ENCODE measurements at regions not wholly inside any gene's neighbourhood (a gene's known extent, or its start where the extent isn't known, plus 50 kb on each side); places are given as distances from the start of the nearest gene placed in this dataset.

GRCh38 chr2:181152701-181153100 is 172.3 kb downstream of the UBE2E3 start:
- peak overlapping the region; percentile 70 for H3K27ac Mint-ChIP-seq (ENCODE audit: unreplicated experiment)
- no peaks in the 10 kb centered on the region for H3K36me3 Mint-ChIP-seq (ENCODE audit: low read depth)
- H3K4me1 Mint-ChIP-seq (ENCODE audit: low read depth): peaks cover 36% of the 10 kb centered on the region
- DNase-seq (ENCODE audit: low spot score): no peak
- H3K27me3 Mint-ChIP-seq (ENCODE audit: low read depth): no peaks in the 10 kb centered on the region
- H3K4me3 Mint-ChIP-seq (ENCODE audit: unreplicated experiment): no peak overlapping the region
- H3K9me3 Mint-ChIP-seq (ENCODE audit: low read depth): peaks cover 3% of the 10 kb centered on the region
- no peak for TF ChIP-seq CTCF (IDR thresholded peaks at IDR 0.05)

GRCh38 chr2:181153886-181154285 is 173.5 kb downstream of the UBE2E3 start:
- no peak for DNase-seq (ENCODE audit: low spot score)
- no peak overlapping the region for H3K27ac Mint-ChIP-seq (ENCODE audit: unreplicated experiment)
- H3K4me3 Mint-ChIP-seq (ENCODE audit: unreplicated experiment): no peak overlapping the region
- H3K36me3 Mint-ChIP-seq (ENCODE audit: low read depth): no peaks in the 10 kb centered on the region
- peaks cover 36% of the 10 kb centered on the region for H3K4me1 Mint-ChIP-seq (ENCODE audit: low read depth)
- no peak for TF ChIP-seq CTCF (IDR thresholded peaks at IDR 0.05)
- peaks cover 3% of the 10 kb centered on the region for H3K9me3 Mint-ChIP-seq (ENCODE audit: low read depth)
- no peaks in the 10 kb centered on the region for H3K27me3 Mint-ChIP-seq (ENCODE audit: low read depth)

- TF ChIP-seq CTCF (IDR thresholded peaks at IDR 0.05): no peak
- Mint-ChIP-seq H3K27me3 (ENCODE audit: low read depth) (no peaks in the 10 kb centered on the region), H3K9me3 (ENCODE audit: low read depth) (peaks cover 3% of the 10 kb centered on the region), H3K36me3 (ENCODE audit: low read depth) (no peaks in the 10 kb centered on the region), H3K4me3 (ENCODE audit: unreplicated experiment) (no peak overlapping the region), H3K27ac (ENCODE audit: unreplicated experiment) (no peak overlapping the region), H3K4me1 (ENCODE audit: low read depth) (peaks cover 20% of the 10 kb centered on the region)
- DNase-seq (ENCODE audit: low spot score): no peak
These were observed 176.9 kb downstream of the UBE2E3 start for GRCh38 chr2:181157326-181157725.

- no peak overlapping the region for H3K27ac Mint-ChIP-seq (ENCODE audit: unreplicated experiment)
- DNase-seq (ENCODE audit: low spot score): no peak
- H3K27me3 Mint-ChIP-seq (ENCODE audit: low read depth): no peaks in the 10 kb centered on the region
- no peak for TF ChIP-seq CTCF (IDR thresholded peaks at IDR 0.05)
- H3K36me3 Mint-ChIP-seq (ENCODE audit: low read depth): no peaks in the 10 kb centered on the region
- H3K4me1 Mint-ChIP-seq (ENCODE audit: low read depth): peaks cover 9% of the 10 kb centered on the region
- peaks cover 3% of the 10 kb centered on the region for H3K9me3 Mint-ChIP-seq (ENCODE audit: low read depth)
- H3K4me3 Mint-ChIP-seq (ENCODE audit: unreplicated experiment): no peak overlapping the region
These were observed 178.0 kb downstream of the UBE2E3 start for GRCh38 chr2:181158427-181158826.

- H3K36me3 Mint-ChIP-seq (ENCODE audit: low read depth): no peaks in the 10 kb centered on the region
- TF ChIP-seq CTCF (IDR thresholded peaks at IDR 0.05): no peak
- no peak for DNase-seq (ENCODE audit: low spot score)
- no peak overlapping the region for H3K4me3 Mint-ChIP-seq (ENCODE audit: unreplicated experiment)
- no peaks in the 10 kb centered on the region for H3K27me3 Mint-ChIP-seq (ENCODE audit: low read depth)
- H3K9me3 Mint-ChIP-seq (ENCODE audit: low read depth): peaks cover 2% of the 10 kb centered on the region
- H3K4me1 Mint-ChIP-seq (ENCODE audit: low read depth): no peaks in the 10 kb centered on the region
- no peak overlapping the region for H3K27ac Mint-ChIP-seq (ENCODE audit: unreplicated experiment)
These were observed 181.2 kb downstream of the UBE2E3 start for GRCh38 chr2:181161615-181162014.

Data from chondrocyte (in vitro differentiated cells).